Loucy (cell line): ENCODE measurements at regions not wholly inside any gene's neighbourhood (a gene's known extent, or its start where the extent isn't known, plus 50 kb on each side); places are given as distances from the start of the nearest gene placed in this dataset.

Source experiments
- H2AFZ ChIP-seq: fragments of 200-600 bp; sonication (generic); 2 replicates; pipeline ENCODE4 v1.6.0; 2016; ENCODE audit warnings: antibody characterized with exemption, mild to moderate bottlenecking, low read length, moderate library complexity
- H3F3A ChIP-seq: fragments of 200-600 bp; 2 replicates; pipeline ENCODE4 v1.6.0; 2016; ENCODE audit warnings: antibody characterized with exemption, low read depth, mild to moderate bottlenecking
- H3K27me3 ChIP-seq: fragments of 200-600 bp; sonication (generic); 2 replicates; pipeline ENCODE4 v1.6.1; 2014; ENCODE audit warnings: low read length, mild to moderate bottlenecking; ENCODE audit not compliant: insufficient read depth, poor library complexity, severe bottlenecking
- H3K36me3 ChIP-seq: fragments of 200-600 bp; sonication (generic); 2 replicates; pipeline ENCODE4 v1.6.1; 2016; ENCODE audit warnings: low read length; ENCODE audit not compliant: insufficient read depth
- H3K4me1 ChIP-seq: fragments of 200-600 bp; sonication (generic); 2 replicates; pipeline ENCODE4 v1.5.1; 2014; ENCODE audit warnings: low read length, mild to moderate bottlenecking; ENCODE audit not compliant: insufficient read depth, poor library complexity, severe bottlenecking
- H3K4me2 ChIP-seq: fragments of 200-600 bp; sonication (generic); 2 replicates; pipeline ENCODE4 v1.6.0; 2014; ENCODE audit warnings: antibody characterized with exemption, low read length, low read depth, mild to moderate bottlenecking; ENCODE audit not compliant: poor library complexity, severe bottlenecking
- H3K4me3 ChIP-seq: fragments of 200-600 bp; sonication (generic); 2 replicates; pipeline ENCODE4 v1.5.1; 2014; ENCODE audit warnings: low read length, mild to moderate bottlenecking, mixed read lengths; ENCODE audit not compliant: poor library complexity, severe bottlenecking
- H3K79me2 ChIP-seq: fragments of 200-600 bp; sonication (generic); 2 replicates; pipeline ENCODE4 v1.6.1; 2014; ENCODE audit warnings: low read length; ENCODE audit not compliant: insufficient read depth
- H3K9ac ChIP-seq: fragments of 200-600 bp; sonication (generic); 2 replicates; pipeline ENCODE4 v1.6.0; 2014; ENCODE audit warnings: mild to moderate bottlenecking, low read depth, low read length, moderate library complexity; ENCODE audit not compliant: poor library complexity, severe bottlenecking
- H3K9me2 ChIP-seq: fragments of 200-600 bp; sonication (generic); replicated peaks from 2 replicates; pipeline ENCODE4 v1.6.1; 2016; ENCODE audit warnings: low read depth, low read length, mixed read lengths
- H3K9me3 ChIP-seq: fragments of 200-600 bp; sonication (generic); 2 replicates; pipeline ENCODE4 v1.6.1; 2014; ENCODE audit warnings: mild to moderate bottlenecking, antibody characterized with exemption, low read length, low read depth; ENCODE audit not compliant: insufficient read depth
- H4K20me1 ChIP-seq: fragments of 200-600 bp; sonication (generic); 2 replicates; pipeline ENCODE4 v1.6.0; 2014; ENCODE audit warnings: antibody characterized with exemption, low read length, mild to moderate bottlenecking; ENCODE audit not compliant: insufficient read depth, poor library complexity, severe bottlenecking
- CTCF ChIP-seq: fragments of 200-600 bp; sonication (generic); conservative IDR thresholded peaks from 2 replicates; pipeline ENCODE4 v1.5.1; 2014; ENCODE audit warnings: mild to moderate bottlenecking, antibody characterized with exemption, low read length
- EZH2phosphoT487 ChIP-seq: fragments of 200-600 bp; IDR thresholded peaks from 2 replicates; pipeline ENCODE4 v1.6.1; 2018; ENCODE audit warnings: antibody characterized with exemption, mild to moderate bottlenecking, moderate library complexity, borderline replicate concordance

GRCh38 chr5:32975656-32976375 lies 264.7 kb downstream of the NPR3 start:
- no peaks in the 10 kb centered on the region for H3F3A ChIP-seq
- H3K4me2 ChIP-seq, result no peak overlapping the region
- H3K9me2 ChIP-seq, result no peaks in the 10 kb centered on the region
- H3K4me3 ChIP-seq, result no peak overlapping the region
- TF ChIP-seq EZH2phosphoT487 (no peak), CTCF (no peak)
- no peaks in the 10 kb centered on the region for H3K79me2 ChIP-seq
- H2AFZ ChIP-seq, result no peak overlapping the region
- no peaks in the 10 kb centered on the region for H3K9me3 ChIP-seq
- H3K9ac ChIP-seq, result no peak overlapping the region
- no peaks in the 10 kb centered on the region for H3K36me3 ChIP-seq
- no peaks in the 10 kb centered on the region for H3K4me1 ChIP-seq
- H3K27me3 ChIP-seq, result peaks cover 5% of the 10 kb centered on the region
- no peaks in the 10 kb centered on the region for H4K20me1 ChIP-seq

- no peak overlapping the region for H3K4me3 ChIP-seq
- H3K4me1 ChIP-seq, result no peaks in the 10 kb centered on the region
- no peaks in the 10 kb centered on the region for H4K20me1 ChIP-seq
- H3K27me3 ChIP-seq, result no peaks in the 10 kb centered on the region
- no peak for TF ChIP-seq CTCF
- TF ChIP-seq EZH2phosphoT487, result no peak
- H3F3A ChIP-seq, result no peaks in the 10 kb centered on the region
- no peak overlapping the region for H3K4me2 ChIP-seq
- no peak overlapping the region for H3K9ac ChIP-seq
- H3K79me2 ChIP-seq, result no peaks in the 10 kb centered on the region
- no peaks in the 10 kb centered on the region for H3K9me3 ChIP-seq
- H3K9me2 ChIP-seq, result no peaks in the 10 kb centered on the region
- no peak overlapping the region for H2AFZ ChIP-seq
- H3K36me3 ChIP-seq, result no peaks in the 10 kb centered on the region
These were observed 269.9 kb downstream of the NPR3 start for GRCh38 chr5:32981061-32981460.

- H3K4me1 ChIP-seq, result no peaks in the 10 kb centered on the region
- H3K79me2 ChIP-seq, result no peaks in the 10 kb centered on the region
- no peaks in the 10 kb centered on the region for H3K9me2 ChIP-seq
- H4K20me1 ChIP-seq, result no peaks in the 10 kb centered on the region
- H3K4me3 ChIP-seq, result no peak overlapping the region
- H3K36me3 ChIP-seq, result no peaks in the 10 kb centered on the region
- H3F3A ChIP-seq, result no peaks in the 10 kb centered on the region
- no peak for TF ChIP-seq CTCF
- no peak for TF ChIP-seq EZH2phosphoT487
- no peaks in the 10 kb centered on the region for H3K9me3 ChIP-seq
- H2AFZ ChIP-seq, result no peak overlapping the region
- no peak overlapping the region for H3K9ac ChIP-seq
- no peak overlapping the region for H3K4me2 ChIP-seq
- no peaks in the 10 kb centered on the region for H3K27me3 ChIP-seq
These were observed 273.9 kb downstream of the NPR3 start for GRCh38 chr5:32984851-32985610.
